Prostate gland (tissue), 2 donors: ENCODE measurements at regions not wholly inside any gene's neighbourhood (a gene's known extent, or its start where the extent isn't known, plus 50 kb on each side); places are given as distances from the start of the nearest gene placed in this dataset.

ENCODE experiments used
- DNase-seq: peaks from one replicate; pipeline ENCODE4 v3.0.0-alpha.2; 2019; ENCODE audit warnings: low spot score
- H3K27ac ChIP-seq, 2 donors: fragments of 200-600 bp; sonication (generic); 2 replicates each; pipeline ENCODE4 v1.5.1; 2017 to 2019
- H3K27me3 ChIP-seq: fragments of 200-600 bp; sonication (generic); replicated peaks from 2 replicates; pipeline ENCODE4 v1.5.1; 2019; ENCODE audit not compliant: insufficient read depth
- H3K36me3 ChIP-seq, 2 donors: fragments of 200-600 bp; sonication (generic); 1 replicate in 1 of 2; 2 replicates in 1 of 2; pipeline versions ENCODE4 v1.5.1 to v1.8.1; 2017 to 2019
- H3K4me1 ChIP-seq: fragments of 200-600 bp; sonication (generic); replicated peaks from 2 replicates; pipeline ENCODE4 v1.5.1; 2019
- H3K4me3 ChIP-seq, 2 donors: fragments of 200-600 bp; sonication (generic); 2 replicates each; pipeline ENCODE4 v1.5.1; 2017 to 2019
- H3K9me3 ChIP-seq: fragments of 200-600 bp; sonication (generic); 2 replicates; pipeline ENCODE4 v1.5.1; 2017
- CTCF ChIP-seq, 4 experiments: fragments of 200-600 bp in 2 of 4; fragments of 450-650 bp in 2 of 4; sonication (generic) in 2 of 4; IDR thresholded peaks; 1 replicate in 3 of 4; 2 replicates in 1 of 4; pipeline ENCODE4 v1.5.1; 2016 to 2019; ENCODE audit warnings: antibody characterized with exemption in 4 of 4, mild to moderate bottlenecking in 2 of 4, moderate library complexity in 2 of 4
- POLR2A ChIP-seq: fragments of 450-650 bp; IDR thresholded peaks from one replicate; pipeline ENCODE4 v1.6.1; 2016; ENCODE audit warnings: antibody characterized with exemption, mild to moderate bottlenecking
- POLR2AphosphoS5 ChIP-seq: sonication (generic); formaldehyde crosslinking; IDR thresholded peaks from one replicate; pipeline ENCODE4 v1.6.1; 2017; ENCODE audit warnings: antibody characterized with exemption
- WGBS: methylation state at CpG from one replicate; pipeline ENCODE4 v1.1.5; 2018; 5-methylcytosine and 5-hydroxymethylcytosine counted together
- intact Hi-C: fragments of 100-400 bp; cut with DNase I; formaldehyde crosslinking; loops from one replicate; pipeline ENCODE4 v1.14.2; 2022

GRCh38 chr4:53697016-53697685 is 105.9 kb upstream of the LNX1 start:
- no peaks in the 10 kb centered on the region for H3K4me1 ChIP-seq
- intact Hi-C loops = no loop called here
- TF ChIP-seq POLR2AphosphoS5 (no peak), POLR2A (no peak), CTCF (IDR thresholded peaks at IDR 0.05) (no peak)
- H3K36me3 ChIP-seq = no peaks in the 10 kb centered on the region
- no peak overlapping the region for H3K27ac ChIP-seq
- DNase-seq = no peak
- no peak overlapping the region for H3K4me3 ChIP-seq
- no peaks in the 10 kb centered on the region for H3K9me3 ChIP-seq
- no peaks in the 10 kb centered on the region for H3K27me3 ChIP-seq

DNA sequence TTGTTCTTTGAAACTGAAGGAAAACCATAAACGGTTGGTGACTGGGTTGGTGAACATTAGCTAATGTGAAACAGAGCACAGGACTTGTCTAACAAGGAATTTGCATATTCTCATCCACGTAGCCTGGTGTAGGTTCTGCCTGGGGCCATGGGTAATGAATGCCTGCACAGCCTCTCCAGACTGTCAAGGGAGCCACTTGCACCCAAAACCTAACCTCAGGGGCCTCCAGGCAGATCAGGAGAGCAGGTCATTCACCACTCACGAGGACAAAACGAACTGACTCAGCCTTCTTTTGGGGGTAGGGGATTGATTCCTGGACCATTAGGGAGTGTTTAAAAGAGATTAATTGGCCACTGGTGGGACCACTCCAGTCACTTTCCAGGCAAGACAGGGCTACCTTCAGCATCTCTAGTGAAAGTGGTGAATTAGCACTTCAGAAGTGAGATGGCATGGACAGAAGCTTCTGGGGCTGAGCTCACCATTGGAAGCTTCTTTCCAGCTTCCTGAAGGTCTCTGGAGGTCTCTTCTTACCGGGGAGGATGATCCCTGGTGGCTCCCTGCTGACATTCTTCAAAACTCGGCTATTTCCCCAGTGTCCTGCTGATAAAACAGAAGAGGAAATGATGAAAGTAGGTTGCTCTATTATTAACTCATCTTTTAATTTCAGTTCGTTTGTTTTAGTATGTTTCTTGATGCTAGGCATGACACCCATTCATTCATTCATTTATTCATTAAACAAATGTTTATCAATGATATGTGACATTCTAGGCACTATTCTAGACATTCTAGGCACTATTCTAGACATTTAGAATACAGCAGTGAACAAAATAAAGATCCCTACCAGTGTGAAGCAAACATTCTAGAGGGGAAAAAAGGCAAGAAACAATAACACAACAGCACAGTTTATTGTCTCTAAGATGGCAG is 104.5 kb upstream of the LNX1 start:
- 60% methylated on average over 7 of the region's 7 CpGs for WGBS
- Histone ChIP-seq H3K4me1 (no peaks in the 10 kb centered on the region), H3K27ac (no peak overlapping the region), H3K27me3 (no peaks in the 10 kb centered on the region), H3K9me3 (no peaks in the 10 kb centered on the region), H3K4me3 (no peak overlapping the region), H3K36me3 (no peaks in the 10 kb centered on the region)
- no peak for DNase-seq
- intact Hi-C loops = no loop called here
- TF ChIP-seq CTCF (IDR thresholded peaks at IDR 0.05) (no peak), POLR2A (no peak), POLR2AphosphoS5 (no peak)

DNA sequence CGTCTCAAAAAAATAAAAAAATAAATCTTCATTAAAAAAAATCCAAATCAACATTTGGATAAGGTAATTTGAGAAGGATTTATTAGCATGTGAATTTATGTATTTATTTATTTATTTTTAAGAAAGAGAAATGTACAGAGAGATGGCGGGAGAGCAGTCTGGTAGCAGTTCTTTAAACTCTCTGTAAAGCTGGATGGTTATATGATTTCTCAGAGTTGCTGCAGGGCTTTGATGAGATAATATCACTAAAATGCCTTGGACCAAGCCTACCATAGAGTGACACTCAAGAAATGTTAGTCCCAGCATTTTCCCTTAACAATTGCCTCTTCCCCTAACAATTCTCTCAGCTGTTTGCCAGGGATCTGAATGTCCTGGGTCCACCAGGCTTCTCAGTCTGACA is 103.4 kb upstream of the LNX1 start:
- no peak for DNase-seq
- no peak overlapping the region for H3K27ac ChIP-seq
- no peak overlapping the region for H3K4me3 ChIP-seq
- WGBS = 93% methylated on average over 2 of the region's 2 CpGs
- TF ChIP-seq POLR2AphosphoS5 = no peak
- TF ChIP-seq POLR2A = no peak
- no peak for TF ChIP-seq CTCF (IDR thresholded peaks at IDR 0.05)
- H3K27me3 ChIP-seq = no peaks in the 10 kb centered on the region
- no peaks in the 10 kb centered on the region for H3K36me3 ChIP-seq
- intact Hi-C loops = no loop called here
- H3K9me3 ChIP-seq = no peaks in the 10 kb centered on the region
- no peaks in the 10 kb centered on the region for H3K4me1 ChIP-seq

GRCh38 chr4:53693909-53694308 is 102.6 kb upstream of the LNX1 start:
- Histone ChIP-seq H3K4me3 (no peak overlapping the region), H3K27ac (no peak overlapping the region), H3K36me3 (no peaks in the 10 kb centered on the region), H3K9me3 (no peaks in the 10 kb centered on the region), H3K27me3 (no peaks in the 10 kb centered on the region), H3K4me1 (no peaks in the 10 kb centered on the region)
- no peak for DNase-seq
- WGBS = 82% methylated on average over 5 of the region's 5 CpGs
- intact Hi-C loops = no loop called here
- TF ChIP-seq POLR2AphosphoS5 (no peak), POLR2A (no peak), CTCF (IDR thresholded peaks at IDR 0.05) (no peak)

DNA sequence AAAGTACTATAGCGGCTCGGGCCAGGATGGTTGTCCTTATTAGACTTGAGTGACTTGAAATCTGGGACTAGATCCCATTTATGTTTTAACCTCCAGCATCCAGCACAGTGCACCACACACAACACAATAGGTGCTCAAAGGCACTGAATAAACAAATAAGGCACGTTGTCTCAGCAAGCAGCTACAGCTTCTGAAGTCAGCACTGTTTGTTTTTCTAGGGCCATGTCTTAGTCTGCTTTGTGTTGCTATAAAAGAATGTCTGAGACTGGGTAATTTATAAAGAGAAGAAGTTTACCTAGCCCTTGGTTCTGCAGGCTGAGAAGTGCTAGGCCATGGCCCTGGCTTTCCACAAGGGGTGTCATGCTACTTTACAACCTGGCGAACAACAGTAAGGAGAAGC is 102.1 kb upstream of the LNX1 start:
- Histone ChIP-seq H3K4me3 (no peak overlapping the region), H3K9me3 (no peaks in the 10 kb centered on the region), H3K36me3 (no peaks in the 10 kb centered on the region), H3K27ac (no peak overlapping the region), H3K27me3 (no peaks in the 10 kb centered on the region), H3K4me1 (no peaks in the 10 kb centered on the region)
- intact Hi-C loops = no loop called here
- no peak for DNase-seq
- no peak for TF ChIP-seq CTCF (IDR thresholded peaks at IDR 0.05)
- no peak for TF ChIP-seq POLR2A
- no peak for TF ChIP-seq POLR2AphosphoS5
- WGBS = 40% methylated on average over 4 of the region's 4 CpGs
